ENCODE measurements at regions not wholly inside any gene's neighbourhood (a gene's known extent, or its start where the extent isn't known, plus 50 kb on each side); places are given as distances from the start of the nearest gene placed in this dataset.

DNA sequence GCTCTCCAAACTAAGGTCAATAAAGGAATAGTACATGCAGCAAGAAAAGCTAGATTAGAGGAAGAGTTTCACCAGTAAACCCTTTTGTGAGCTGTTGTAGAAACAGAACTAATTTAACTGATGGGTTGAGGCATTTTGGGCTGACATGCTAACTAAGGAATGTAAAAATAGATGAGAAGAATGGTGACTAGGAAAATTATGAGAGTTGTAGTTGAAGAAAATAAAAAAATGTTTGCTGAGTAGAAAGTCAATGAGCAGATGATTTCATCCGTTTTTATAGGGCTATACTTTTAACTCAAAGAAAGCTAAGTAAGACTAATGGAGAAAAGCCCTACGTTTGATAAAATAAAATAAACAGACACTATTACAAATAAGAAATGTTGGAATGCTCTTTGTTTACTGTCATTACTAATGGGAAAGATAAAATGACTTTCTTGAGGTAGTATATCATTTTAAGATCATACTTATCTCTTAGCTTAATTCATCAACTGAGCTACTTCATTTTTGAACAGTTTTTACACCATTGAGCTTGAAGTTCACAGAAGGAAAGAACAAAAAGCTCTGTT is 209.4 kb upstream of the DPH6 start:
- no peak for TF ChIP-seq POLR2A (IDR thresholded peaks at IDR 0.05)
- TF ChIP-seq, protein P1, sequence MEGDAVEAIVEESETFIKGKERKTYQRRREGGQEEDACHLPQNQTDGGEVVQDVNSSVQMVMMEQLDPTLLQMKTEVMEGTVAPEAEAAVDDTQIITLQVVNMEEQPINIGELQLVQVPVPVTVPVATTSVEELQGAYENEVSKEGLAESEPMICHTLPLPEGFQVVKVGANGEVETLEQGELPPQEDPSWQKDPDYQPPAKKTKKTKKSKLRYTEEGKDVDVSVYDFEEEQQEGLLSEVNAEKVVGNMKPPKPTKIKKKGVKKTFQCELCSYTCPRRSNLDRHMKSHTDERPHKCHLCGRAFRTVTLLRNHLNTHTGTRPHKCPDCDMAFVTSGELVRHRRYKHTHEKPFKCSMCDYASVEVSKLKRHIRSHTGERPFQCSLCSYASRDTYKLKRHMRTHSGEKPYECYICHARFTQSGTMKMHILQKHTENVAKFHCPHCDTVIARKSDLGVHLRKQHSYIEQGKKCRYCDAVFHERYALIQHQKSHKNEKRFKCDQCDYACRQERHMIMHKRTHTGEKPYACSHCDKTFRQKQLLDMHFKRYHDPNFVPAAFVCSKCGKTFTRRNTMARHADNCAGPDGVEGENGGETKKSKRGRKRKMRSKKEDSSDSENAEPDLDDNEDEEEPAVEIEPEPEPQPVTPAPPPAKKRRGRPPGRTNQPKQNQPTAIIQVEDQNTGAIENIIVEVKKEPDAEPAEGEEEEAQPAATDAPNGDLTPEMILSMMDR (IDR thresholded peaks at IDR 0.05), result no peak
